Neural cell (in vitro differentiated cells): ENCODE measurements at regions not wholly inside any gene's neighbourhood (a gene's known extent, or its start where the extent isn't known, plus 50 kb on each side); places are given as distances from the start of the nearest gene placed in this dataset.

Source experiments
- CTCF ChIP-seq: fragments of 450-650 bp; IDR thresholded peaks from 2 replicates; pipeline ENCODE4 v1.5.1; 2014; ENCODE audit warnings: antibody characterized with exemption, mild to moderate bottlenecking, moderate library complexity; ENCODE audit not compliant: poor library complexity, severe bottlenecking
- EP300 ChIP-seq: fragments of 450-650 bp; conservative IDR thresholded peaks from 2 replicates; pipeline ENCODE4 v1.6.1; 2014; ENCODE audit warnings: antibody characterized with exemption, mild to moderate bottlenecking, moderate library complexity; ENCODE audit not compliant: poor library complexity, severe bottlenecking
- EZH2 ChIP-seq: fragments of 200-600, 300-800 bp; shearing (Covaris generic), sonication (generic); IDR thresholded peaks from 2 replicates; pipeline ENCODE4 v1.6.1; 2014; ENCODE audit warnings: antibody characterized with exemption, low read length, borderline replicate concordance, mild to moderate bottlenecking; ENCODE audit not compliant: insufficient read depth, poor library complexity, severe bottlenecking
- MXI1 ChIP-seq: fragments of 450-650 bp; conservative IDR thresholded peaks from 2 replicates; pipeline ENCODE4 v1.6.1; 2014; ENCODE audit warnings: antibody characterized with exemption, mild to moderate bottlenecking; ENCODE audit not compliant: poor library complexity, severe bottlenecking
- POLR2AphosphoS5 ChIP-seq: IDR thresholded peaks from 2 replicates; pipeline ENCODE4 v1.6.1; 2012
- RAD21 ChIP-seq: fragments of 450-650 bp; conservative IDR thresholded peaks from 2 replicates; pipeline ENCODE4 v1.6.1; 2014; ENCODE audit warnings: antibody characterized with exemption, mild to moderate bottlenecking, moderate library complexity
- REST ChIP-seq: IDR thresholded peaks from 2 replicates; pipeline ENCODE4 v1.6.1; 2012; ENCODE audit warnings: borderline replicate concordance

GRCh38 chr18:61954096-61954746, 61.4 kb upstream of the RNF152 start:
- TF ChIP-seq CTCF (no peak), EP300 (no peak), MXI1 (no peak), EZH2 (no peak), REST (no peak), POLR2AphosphoS5 (no peak), RAD21 (no peak)
